Progenitor cell of endocrine pancreas (in vitro differentiated cells): ENCODE measurements at regions not wholly inside any gene's neighbourhood (a gene's known extent, or its start where the extent isn't known, plus 50 kb on each side); places are given as distances from the start of the nearest gene placed in this dataset.

Experiments
- DNase-seq: peaks from one replicate; pipeline ENCODE4 v3.0.0; 2021; ENCODE audit warnings: low spot score; ENCODE audit not compliant: unreplicated experiment
- H3K27ac Mint-ChIP-seq: 2 replicates; pipeline ENCODE4 v1.8.0; 2021; ENCODE audit warnings: mild to moderate bottlenecking, moderate library complexity, mixed read lengths
- H3K27me3 Mint-ChIP-seq: 2 replicates; pipeline ENCODE4 v1.8.0; 2021; ENCODE audit warnings: mixed read lengths
- H3K36me3 Mint-ChIP-seq: 2 replicates; pipeline ENCODE4 v1.8.0; 2022; ENCODE audit warnings: mixed read lengths; ENCODE audit not compliant: insufficient read depth
- H3K4me1 Mint-ChIP-seq: 2 replicates; pipeline ENCODE4 v1.8.0; 2021; ENCODE audit warnings: low read depth, mixed read lengths
- H3K4me3 Mint-ChIP-seq: 2 replicates; pipeline ENCODE4 v1.8.0; 2021; ENCODE audit warnings: low read depth, mild to moderate bottlenecking, moderate library complexity, mixed read lengths
- H3K9me3 Mint-ChIP-seq: 2 replicates; pipeline ENCODE4 v1.8.0; 2021; ENCODE audit warnings: low read depth, mixed read lengths
- CTCF ChIP-seq: fragments of 200-600 bp; sonication (generic); IDR thresholded peaks from one replicate; pipeline ENCODE4 v1.5.0; 2021; ENCODE audit warnings: antibody characterized with exemption, mild to moderate bottlenecking; ENCODE audit not compliant: unreplicated experiment

DNA sequence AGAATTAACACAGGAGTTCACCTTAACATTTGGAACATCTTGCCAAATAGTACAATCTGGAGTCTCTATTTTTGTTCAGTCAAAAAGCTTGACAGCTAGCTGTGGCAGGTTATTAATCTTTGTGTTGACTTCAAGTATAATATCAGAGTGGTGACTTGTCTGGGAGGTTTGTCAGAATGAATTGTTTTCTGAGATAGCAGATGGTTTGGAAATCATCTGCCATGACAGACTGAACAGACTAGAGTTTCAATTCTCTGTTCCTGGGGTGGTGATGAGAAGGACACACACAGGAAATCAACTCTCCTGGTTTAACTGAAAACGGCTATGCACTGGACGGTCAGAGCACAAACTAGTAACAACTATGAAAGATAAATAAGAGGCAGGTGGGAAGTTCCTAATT lies 203.3 kb upstream of the EMCN start:
- Mint-ChIP-seq H3K9me3 (peaks cover 5% of the 10 kb centered on the region), H3K27ac (no peak overlapping the region), H3K36me3 (no peaks in the 10 kb centered on the region), H3K4me3 (no peak overlapping the region), H3K27me3 (no peaks in the 10 kb centered on the region), H3K4me1 (no peaks in the 10 kb centered on the region)
- no peak for DNase-seq
- no peak for TF ChIP-seq CTCF

DNA sequence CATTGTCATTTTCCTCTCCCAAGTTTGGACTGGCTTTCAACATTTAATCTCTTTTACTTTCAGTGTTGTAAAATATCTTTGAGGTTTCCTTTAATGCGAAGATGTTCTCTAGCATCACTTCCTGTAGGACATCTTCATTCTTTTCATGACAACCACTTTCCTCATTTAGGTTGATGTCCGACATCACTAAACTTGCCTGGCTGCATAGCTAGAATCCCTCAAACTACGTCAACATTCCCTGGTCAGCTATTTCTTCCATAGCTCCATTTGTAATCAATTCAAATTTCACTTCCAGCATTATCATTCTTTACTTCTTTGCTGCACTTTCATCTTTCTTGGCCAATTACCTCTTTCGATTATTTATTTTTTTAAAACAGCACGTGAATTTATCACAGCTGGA lies 198.6 kb upstream of the EMCN start:
- Mint-ChIP-seq H3K4me3 (no peak overlapping the region), H3K27me3 (no peaks in the 10 kb centered on the region), H3K9me3 (peaks cover 7% of the 10 kb centered on the region), H3K36me3 (no peaks in the 10 kb centered on the region), H3K27ac (no peak overlapping the region), H3K4me1 (no peaks in the 10 kb centered on the region)
- DNase-seq: no peak
- TF ChIP-seq CTCF: no peak

GRCh38 chr4:100708776-100709175 lies 191.0 kb upstream of the EMCN start:
- Mint-ChIP-seq H3K36me3 (no peaks in the 10 kb centered on the region), H3K27me3 (no peaks in the 10 kb centered on the region), H3K4me3 (no peak overlapping the region), H3K9me3 (peaks cover 6% of the 10 kb centered on the region), H3K27ac (no peak overlapping the region), H3K4me1 (no peaks in the 10 kb centered on the region)
- TF ChIP-seq CTCF: no peak
- DNase-seq: no peak

DNA sequence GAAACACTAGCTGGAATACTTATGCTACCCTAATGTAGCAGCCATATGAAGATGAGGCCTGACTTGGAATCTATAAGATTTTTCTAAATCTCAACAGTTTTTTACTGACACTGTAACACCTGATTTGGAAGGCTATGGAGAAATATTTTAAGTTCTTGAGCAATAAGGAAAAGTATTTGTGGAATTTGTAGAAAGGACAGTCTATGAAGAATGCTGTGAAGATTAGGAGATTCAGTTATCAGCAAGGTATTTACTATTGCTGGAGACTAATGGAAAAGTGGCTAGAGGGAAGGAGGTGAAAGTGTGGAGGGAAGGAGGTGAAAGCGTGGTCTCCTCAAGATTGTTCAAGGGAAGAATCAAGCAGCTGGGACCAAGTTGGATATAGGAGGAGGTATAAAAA lies 190.0 kb upstream of the EMCN start:
- H3K27ac Mint-ChIP-seq: no peak overlapping the region
- H3K27me3 Mint-ChIP-seq: no peaks in the 10 kb centered on the region
- no peaks in the 10 kb centered on the region for H3K4me1 Mint-ChIP-seq
- no peaks in the 10 kb centered on the region for H3K36me3 Mint-ChIP-seq
- no peak for DNase-seq
- TF ChIP-seq CTCF: no peak
- peaks cover 4% of the 10 kb centered on the region for H3K9me3 Mint-ChIP-seq
- H3K4me3 Mint-ChIP-seq: no peak overlapping the region

- Mint-ChIP-seq H3K4me1 (peaks cover 14% of the 10 kb centered on the region), H3K9me3 (peaks cover 3% of the 10 kb centered on the region)
Measured at GRCh38 chr4:100696531-100696930, 178.7 kb upstream of the EMCN start.

More at GRCh38 chr4:100696531-100696930, 178.7 kb upstream of the EMCN start:
- Mint-ChIP-seq H3K27ac (no peak overlapping the region), H3K27me3 (no peaks in the 10 kb centered on the region), H3K36me3 (no peaks in the 10 kb centered on the region), H3K4me3 (no peak overlapping the region)
- DNase-seq: no peak
- no peak for TF ChIP-seq CTCF
